K562 (cell line): ENCODE measurements at regions not wholly inside any gene's neighbourhood (a gene's known extent, or its start where the extent isn't known, plus 50 kb on each side); places are given as distances from the start of the nearest gene placed in this dataset.

Experiments
- ATAC-seq: fragments of 200-7000 bp; cut with Tn5 transposase; 3 replicates; pipeline ENCODE4 v1.9.1; 2020; ENCODE audit warnings: moderate library complexity
- BruUV-seq: library from RNA; stranded (reverse); fragments of 400-500 nt; replicated peaks from 2 replicates; lab custom pipeline; 2021; lab: Mats Ljungman, UMichigan
- CTCF ChIA-PET: fragments of 300-600 bp; formaldehyde crosslinking; extraction: SDS; loops from one replicate; lab custom pipeline; 2021; ENCODE audit warnings: low intra/inter-chr PET ratio; lab: Yijun Ruan, JAX
- POLR2A ChIA-PET: fragments of 300-600, 350-650 bp; sonication (Branson Sonifier 250); formaldehyde crosslinking; extraction: SDS; loops from one replicate; lab custom pipeline; 2021; ENCODE audit warnings: antibody characterized with exemption, inconsistent platforms; lab: Yijun Ruan, JAX
- DNase-seq, 4 experiments: peaks; one replicate each; pipeline versions ENCODE4 v3.0.0 to v3.0.0-alpha.2; 2011 to 2018; ENCODE audit warnings: low spot score in 3 of 4, mixed read lengths in 3 of 4; ENCODE audit errors: extremely low read depth in 1 of 4
- FAIRE-seq: peaks from 2 replicates; lab custom pipeline; 2011; peaks lifted over from hg19 to GRCh38; lab: Jason Lieb, UNC
- H2AFZ ChIP-seq: 2 replicates; pipeline ENCODE4 v1.6.0; 2011; ENCODE audit warnings: low read depth, low read length, control low read depth, inconsistent platforms
- H3K27ac ChIP-seq: fragments of 200-600 bp; 3 replicates; pipeline ENCODE4 v1.8.0; 2011; ENCODE audit warnings: low read depth, mild to moderate bottlenecking, control low read depth, inconsistent platforms, low read length, moderate library complexity, mixed read lengths; ENCODE audit errors: extremely low read depth
- H3K27me3 ChIP-seq, 2 experiments: fragments of 300-600 bp in 1 of 2; 2 replicates in 1 of 2; 3 replicates in 1 of 2; pipeline versions ENCODE4 v1.6.0 to v1.8.0; 2011; ENCODE audit warnings: inconsistent platforms in 2 of 2, low read length in 2 of 2, mild to moderate bottlenecking in 1 of 2, mixed read lengths in 1 of 2, moderate library complexity in 1 of 2; ENCODE audit not compliant: control insufficient read depth in 2 of 2, insufficient read depth in 2 of 2
- H3K36me3 ChIP-seq: fragments of 300-600 bp; 3 replicates; pipeline ENCODE4 v1.8.0; 2011; ENCODE audit warnings: mild to moderate bottlenecking, low read length, inconsistent platforms; ENCODE audit not compliant: control insufficient read depth, insufficient read depth
- H3K4me1 ChIP-seq, 2 experiments: fragments of 200-600 bp in 1 of 2; replicated peaks in 1 of 2; 2 replicates in 1 of 2; 3 replicates in 1 of 2; pipeline versions ENCODE4 v1.5.1 to v1.8.0; 2011; ENCODE audit warnings: inconsistent platforms in 2 of 2, low read length in 2 of 2, mild to moderate bottlenecking in 1 of 2, mixed read lengths in 1 of 2, moderate library complexity in 1 of 2; ENCODE audit not compliant: control insufficient read depth in 2 of 2, insufficient read depth in 2 of 2
- H3K4me2 ChIP-seq: 2 replicates; pipeline ENCODE4 v1.6.1; 2011; ENCODE audit warnings: low read length, control low read depth, inconsistent platforms, mixed read lengths; ENCODE audit not compliant: insufficient read depth
- H3K4me3 ChIP-seq: fragments of 200-600 bp; sonication (generic), shearing (Covaris generic); 2 replicates; pipeline ENCODE4 v1.5.1; 2016; ENCODE audit warnings: control low read depth, inconsistent platforms
- H3K79me2 ChIP-seq: fragments of 200-600 bp; 3 replicates; pipeline ENCODE4 v1.8.0; 2011; ENCODE audit warnings: low read length, inconsistent platforms; ENCODE audit not compliant: control insufficient read depth, insufficient read depth
- H3K9ac ChIP-seq, 2 experiments: 2 replicates each; pipeline versions ENCODE4 v1.6.0 to v1.6.1; 2011; ENCODE audit warnings: low read depth in 2 of 2, low read length in 2 of 2, control low read depth in 1 of 2, inconsistent platforms in 1 of 2, mild to moderate bottlenecking in 1 of 2, mixed read lengths in 1 of 2; ENCODE audit not compliant: insufficient read depth in 1 of 2
- H3K9me1 ChIP-seq: one replicate; pipeline ENCODE4 v1.6.0; 2011; ENCODE audit warnings: inconsistent platforms, mild to moderate bottlenecking, low read length, moderate library complexity; ENCODE audit not compliant: control insufficient read depth, insufficient read depth
- H3K9me3 ChIP-seq: replicated peaks from 2 replicates; pipeline ENCODE4 v1.5.1; 2011; ENCODE audit warnings: low read depth, low read length, inconsistent platforms; ENCODE audit not compliant: control insufficient read depth, insufficient read depth
- H4K20me1 ChIP-seq: replicated peaks from 2 replicates; pipeline ENCODE4 v1.6.1; 2011; ENCODE audit warnings: low read length, inconsistent platforms, mixed read lengths; ENCODE audit not compliant: control insufficient read depth, insufficient read depth
- CEBPG ChIP-seq, 3 experiments: fragments of 200-800 bp in 1 of 3; sonication (Bioruptor generic) in 1 of 3; sonication (generic) in 1 of 3; formaldehyde crosslinking in 1 of 3; IDR thresholded peaks in 2 of 3; conservative IDR thresholded peaks in 1 of 3; 2 replicates each; pipeline versions ENCODE4 v1.6.1 to v1.8.0; 2016 to 2022; ENCODE audit warnings: missing compliant biosample characterization in 2 of 3, missing genetic modification characterization in 2 of 3, mild to moderate bottlenecking in 1 of 3, missing genetic modification reagents in 1 of 3
- CREB1 ChIP-seq, 2 experiments: sonication (generic) in 1 of 2; formaldehyde crosslinking in 1 of 2; IDR thresholded peaks; 2 replicates each; pipeline versions ENCODE4 v1.6.1 to v1.8.0; 2012 to 2022; ENCODE audit warnings: inconsistent platforms in 1 of 2, mild to moderate bottlenecking in 1 of 2, missing genetic modification reagents in 1 of 2, moderate library complexity in 1 of 2
- GABPB2 ChIP-seq: fragments of 250-450 bp; sonication (Bioruptor Pico); conservative IDR thresholded peaks from 2 replicates; pipeline ENCODE4 v1.5.1; 2021; ENCODE audit warnings: mild to moderate bottlenecking
- MAFF ChIP-seq: IDR thresholded peaks from 2 replicates; pipeline ENCODE4 v1.6.1; 2012; ENCODE audit warnings: low read length, improper control_type of control experiment
- MEF2A ChIP-seq: IDR thresholded peaks from 2 replicates; pipeline ENCODE4 v1.6.1; 2011; ENCODE audit warnings: low read depth, mild to moderate bottlenecking, low read length, moderate library complexity; ENCODE audit not compliant: control insufficient read depth
- NFIC ChIP-seq: fragments of 450-650 bp; IDR thresholded peaks from 2 replicates; pipeline ENCODE4 v1.6.1; 2017; ENCODE audit warnings: mild to moderate bottlenecking, inconsistent platforms
- POLR2B ChIP-seq: fragments of 450-650 bp; IDR thresholded peaks from 2 replicates; pipeline ENCODE4 v1.6.1; 2018; ENCODE audit warnings: low read depth; ENCODE audit not compliant: partially characterized antibody
- ZBTB17 ChIP-seq: fragments of 450-650 bp; formaldehyde crosslinking; IDR thresholded peaks from 2 replicates; pipeline ENCODE4 v1.4.0; 2020; ENCODE audit warnings: mild to moderate bottlenecking
- ZBTB5 ChIP-seq: fragments of 450-650 bp; IDR thresholded peaks from 2 replicates; pipeline ENCODE4 v1.6.1; 2017; ENCODE audit warnings: antibody characterized with exemption
- WGBS: fragments of 100-300 bp; shearing (Covaris generic); methylation state at CpG from one replicate; pipeline ENCODE4 v1.1.6; 2016; ENCODE audit warnings: low coverage, mixed read lengths; ENCODE audit not compliant: insufficient coverage; ENCODE audit errors: missing lambda C conversion rate; 5-methylcytosine and 5-hydroxymethylcytosine counted together
- in situ Hi-C: fragments of 300-500 bp; cut with MboI; formaldehyde crosslinking; loops from 4 replicates; pipeline ENCODE4 v1.15.0; 2018; ENCODE audit warnings: inconsistent platforms, mixed read lengths
- intact Hi-C: fragments of 100-400 bp; cut with micrococcal nuclease; formaldehyde crosslinking; loops from 2 replicates; pipeline ENCODE4 v1.14.2; 2022
- TF ChIP-seq, protein P1 (sequence below): fragments of 200-800 bp; sonication (Bioruptor generic); IDR thresholded peaks from 2 replicates; pipeline ENCODE4 v1.6.1; 2017; ENCODE audit warnings: missing genetic modification characterization, missing compliant biosample characterization

DNA sequence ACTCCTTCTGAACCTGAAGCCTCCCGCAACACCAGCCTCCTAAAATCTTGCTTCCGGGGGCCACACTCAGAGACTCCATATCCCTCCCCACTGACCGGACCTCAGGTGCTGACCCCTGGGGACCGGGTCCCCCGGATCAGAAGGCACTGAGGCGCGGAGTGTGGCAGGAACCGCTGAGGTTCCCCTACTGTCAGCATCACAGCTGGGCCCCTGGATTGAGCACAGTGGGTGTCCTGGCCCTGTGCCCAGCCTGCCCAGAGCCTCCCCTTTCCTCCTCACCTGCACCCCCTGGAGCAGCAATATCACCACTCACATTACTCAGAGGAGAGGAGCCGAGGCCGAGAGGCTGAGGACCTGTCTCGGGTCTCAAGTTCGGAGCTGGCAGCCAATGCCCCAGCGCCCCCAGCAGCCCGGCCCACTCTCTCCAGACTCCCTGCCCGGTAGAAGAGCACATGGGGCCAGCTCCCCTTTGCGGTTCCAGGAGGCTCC is 101.2 kb upstream of the EIF5 start:
- ChIA-PET CTCF (no interaction called here), POLR2A (no interaction called here)
- Histone ChIP-seq H3K79me2 (no peaks in the 10 kb centered on the region), H3K4me1 (peaks cover 0 to 31% of the 10 kb centered on the region in 2 experiments; a peak in 2 of 5 replicates), H3K9me1 (no peaks in the 10 kb centered on the region), H3K4me3 (no peak overlapping the region), H3K9me3 (no peaks in the 10 kb centered on the region; the same call in 1 of the 2 replicates), H3K4me2 (no peak overlapping the region), H4K20me1 (no peaks in the 10 kb centered on the region), H3K27ac (no peak overlapping the region), H3K27me3 (0 out of 5 replicates have a peak, but pooled peaks cover 0 to 8% of the 10 kb centered on the region in 2 experiments), H3K9ac (no peak overlapping the region), H2AFZ (no peak overlapping the region), H3K36me3 (no peaks in the 10 kb centered on the region)
- BruUV-seq = no TSS peak
- peak; percentile 25; the same call in 1 of the 3 replicates for ATAC-seq
- TF ChIP-seq NFIC (peak; percentile 43; the same call in 1 of the 2 replicates), MAFF (no peak)
- TF ChIP-seq, protein P1, sequence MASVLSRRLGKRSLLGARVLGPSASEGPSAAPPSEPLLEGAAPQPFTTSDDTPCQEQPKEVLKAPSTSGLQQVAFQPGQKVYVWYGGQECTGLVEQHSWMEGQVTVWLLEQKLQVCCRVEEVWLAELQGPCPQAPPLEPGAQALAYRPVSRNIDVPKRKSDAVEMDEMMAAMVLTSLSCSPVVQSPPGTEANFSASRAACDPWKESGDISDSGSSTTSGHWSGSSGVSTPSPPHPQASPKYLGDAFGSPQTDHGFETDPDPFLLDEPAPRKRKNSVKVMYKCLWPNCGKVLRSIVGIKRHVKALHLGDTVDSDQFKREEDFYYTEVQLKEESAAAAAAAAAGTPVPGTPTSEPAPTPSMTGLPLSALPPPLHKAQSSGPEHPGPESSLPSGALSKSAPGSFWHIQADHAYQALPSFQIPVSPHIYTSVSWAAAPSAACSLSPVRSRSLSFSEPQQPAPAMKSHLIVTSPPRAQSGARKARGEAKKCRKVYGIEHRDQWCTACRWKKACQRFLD = no peak
- intact Hi-C loops (no loop called here), in situ Hi-C loops (no loop called here)
- DNase-seq = peak in 1 of 4 experiments; percentile 13
- WGBS = 0% methylated on average over 6 of the region's 16 CpGs
- FAIRE-seq = no peak

GRCh38 chr14:103233328-103233727 is 100.7 kb upstream of the EIF5 start:
- WGBS = 22% methylated on average over 2 of the region's 3 CpGs
- POLR2A ChIA-PET = no interaction called here
- DNase-seq (no peak), FAIRE-seq (no peak), ATAC-seq (no peak; the same call in 2 of the 3 replicates)
- Histone ChIP-seq H3K4me2 (no peak overlapping the region), H3K79me2 (no peaks in the 10 kb centered on the region), H3K27ac (no peak overlapping the region), H2AFZ (no peak overlapping the region), H3K4me1 (peaks cover 0 to 31% of the 10 kb centered on the region in 2 experiments; a peak in 2 of 5 replicates), H3K9me3 (no peaks in the 10 kb centered on the region; the same call in 1 of the 2 replicates), H3K9me1 (no peaks in the 10 kb centered on the region), H4K20me1 (no peaks in the 10 kb centered on the region), H3K27me3 (0 out of 5 replicates have a peak, but pooled peaks cover 0 to 8% of the 10 kb centered on the region in 2 experiments), H3K9ac (no peak overlapping the region), H3K4me3 (no peak overlapping the region), H3K36me3 (no peaks in the 10 kb centered on the region)
- in situ Hi-C loops = no loop called here
- intact Hi-C loops = no loop called here
- CTCF ChIA-PET = no interaction called here
- no TSS peak for BruUV-seq
- TF ChIP-seq MEF2A (no peak), ZBTB17 (CRISPR knock-in tag) (no peak), POLR2B (no peak), ZBTB5 (no peak), GABPB2 (CRISPR knock-in tag) (no peak), CEBPG (CRISPR knock-in tag; IDR thresholded peaks at IDR 0.05) (no peak), CEBPG (tag; conservative IDR thresholded peaks at IDR 0.05 in 1 of 2, IDR thresholded peaks at IDR 0.05 in 1 of 2) (no peak), CREB1 (IDR thresholded peaks at IDR 0.05) (no peak), CREB1 (CRISPR knock-in tag; IDR thresholded peaks at IDR 0.05) (no peak)
